DOHH2 (cell line): ENCODE measurements at regions not wholly inside any gene's neighbourhood (a gene's known extent, or its start where the extent isn't known, plus 50 kb on each side); places are given as distances from the start of the nearest gene placed in this dataset.

Experiments
- H3F3A ChIP-seq: fragments of 200-600 bp; sonication (generic), shearing (Covaris generic); 2 replicates; pipeline ENCODE4 v1.6.0; 2016; ENCODE audit warnings: antibody characterized with exemption, mild to moderate bottlenecking; ENCODE audit not compliant: control insufficient read depth, insufficient read depth
- H3K27ac ChIP-seq: fragments of 200-600 bp; sonication (generic); 2 replicates; pipeline ENCODE4 v1.5.1; 2014; ENCODE audit warnings: low read depth, mild to moderate bottlenecking, low read length, moderate library complexity
- H3K27me3 ChIP-seq: fragments of 200-600 bp; sonication (generic); 2 replicates; pipeline ENCODE4 v1.6.1; 2014; ENCODE audit warnings: mild to moderate bottlenecking, low read length, mixed read lengths; ENCODE audit not compliant: control insufficient read depth
- H3K36me3 ChIP-seq: fragments of 200-600 bp; sonication (generic); 2 replicates; pipeline ENCODE4 v1.6.1; 2014; ENCODE audit warnings: mild to moderate bottlenecking, low read length, moderate library complexity, mixed read lengths; ENCODE audit not compliant: control insufficient read depth
- H3K4me1 ChIP-seq: fragments of 200-600 bp; sonication (generic); 2 replicates; pipeline ENCODE4 v1.6.1; 2014; ENCODE audit warnings: mild to moderate bottlenecking, low read length, mixed read lengths; ENCODE audit not compliant: control insufficient read depth
- H3K4me2 ChIP-seq: fragments of 200-600 bp; sonication (generic); 2 replicates; pipeline ENCODE4 v1.6.0; 2014; ENCODE audit warnings: mild to moderate bottlenecking, low read length, moderate library complexity
- H3K4me3 ChIP-seq: fragments of 200-600 bp; sonication (generic); 2 replicates; pipeline ENCODE4 v1.5.1; 2014; ENCODE audit warnings: mild to moderate bottlenecking, low read length, mixed read lengths
- H3K79me2 ChIP-seq: fragments of 200-600 bp; sonication (generic); 2 replicates; pipeline ENCODE4 v1.6.1; 2014; ENCODE audit warnings: mild to moderate bottlenecking, low read length, mixed read lengths; ENCODE audit not compliant: control insufficient read depth
- H3K9me2 ChIP-seq: fragments of 200-600 bp; sonication (generic); replicated peaks from 2 replicates; pipeline ENCODE4 v1.6.1; 2014; ENCODE audit warnings: mild to moderate bottlenecking, low read length, mixed read lengths; ENCODE audit not compliant: control insufficient read depth
- H3K9me3 ChIP-seq: fragments of 200-600 bp; sonication (generic); 2 replicates; pipeline ENCODE4 v1.6.1; 2014; ENCODE audit warnings: antibody characterized with exemption, low read length, mixed read lengths; ENCODE audit not compliant: control insufficient read depth, insufficient read depth
- H4K20me1 ChIP-seq: fragments of 200-600 bp; sonication (generic); 2 replicates; pipeline ENCODE4 v1.6.0; 2014; ENCODE audit warnings: low read depth, mild to moderate bottlenecking, antibody characterized with exemption, low read length, moderate library complexity; ENCODE audit not compliant: control insufficient read depth, insufficient read depth
- CTCF ChIP-seq: fragments of 200-600 bp; sonication (generic); IDR thresholded peaks from one replicate; pipeline ENCODE4 v1.5.1; 2014; ENCODE audit warnings: antibody characterized with exemption, mild to moderate bottlenecking, low read depth, low read length; ENCODE audit not compliant: poor library complexity, severe bottlenecking
- EZH2phosphoT487 ChIP-seq: fragments of 200-600 bp; sonication (generic); IDR thresholded peaks from 2 replicates; pipeline ENCODE4 v1.6.1; 2017; ENCODE audit warnings: borderline replicate concordance, mild to moderate bottlenecking, antibody characterized with exemption, low read length, moderate library complexity, mixed read lengths

GRCh38 chr2:15836689-15837610, 103.4 kb upstream of the MYCN start:
- H3K27ac ChIP-seq, result no peak overlapping the region
- no peaks in the 10 kb centered on the region for H3K36me3 ChIP-seq
- H3F3A ChIP-seq, result no peaks in the 10 kb centered on the region
- H3K9me2 ChIP-seq, result no peaks in the 10 kb centered on the region
- no peak overlapping the region for H3K4me2 ChIP-seq
- H3K4me1 ChIP-seq, result no peaks in the 10 kb centered on the region
- no peak for TF ChIP-seq EZH2phosphoT487
- H3K79me2 ChIP-seq, result no peaks in the 10 kb centered on the region
- no peak overlapping the region for H3K4me3 ChIP-seq
- H3K9me3 ChIP-seq, result no peaks in the 10 kb centered on the region
- no peaks in the 10 kb centered on the region for H4K20me1 ChIP-seq
- no peaks in the 10 kb centered on the region for H3K27me3 ChIP-seq

GRCh38 chr2:15838481-15839090, 101.8 kb upstream of the MYCN start:
- no peaks in the 10 kb centered on the region for H3F3A ChIP-seq
- no peaks in the 10 kb centered on the region for H3K4me1 ChIP-seq
- no peaks in the 10 kb centered on the region for H3K79me2 ChIP-seq
- H3K9me2 ChIP-seq, result no peaks in the 10 kb centered on the region
- H3K9me3 ChIP-seq, result no peaks in the 10 kb centered on the region
- no peak overlapping the region for H3K4me3 ChIP-seq
- no peak overlapping the region for H3K4me2 ChIP-seq
- no peaks in the 10 kb centered on the region for H4K20me1 ChIP-seq
- no peaks in the 10 kb centered on the region for H3K27me3 ChIP-seq
- H3K27ac ChIP-seq, result no peak overlapping the region
- no peak for TF ChIP-seq EZH2phosphoT487
- TF ChIP-seq CTCF, result no peak
- no peaks in the 10 kb centered on the region for H3K36me3 ChIP-seq

GRCh38 chr2:15839426-15840124, 100.8 kb upstream of the MYCN start:
- Histone ChIP-seq H3K79me2 (no peaks in the 10 kb centered on the region), H3K9me3 (no peaks in the 10 kb centered on the region), H3K9me2 (no peaks in the 10 kb centered on the region), H3K27me3 (no peaks in the 10 kb centered on the region), H3F3A (no peaks in the 10 kb centered on the region), H3K4me2 (no peak overlapping the region), H3K27ac (no peak overlapping the region), H3K4me3 (no peak overlapping the region), H4K20me1 (no peaks in the 10 kb centered on the region), H3K4me1 (no peaks in the 10 kb centered on the region), H3K36me3 (no peaks in the 10 kb centered on the region)
- TF ChIP-seq CTCF (no peak), EZH2phosphoT487 (no peak)
